GM12874 (cell line): ENCODE measurements at regions not wholly inside any gene's neighbourhood (a gene's known extent, or its start where the extent isn't known, plus 50 kb on each side); places are given as distances from the start of the nearest gene placed in this dataset.

Source experiments
- TF ChIP-seq, protein P1 (sequence below): IDR thresholded peaks from 2 replicates; pipeline ENCODE4 v1.5.1; 2011; ENCODE audit warnings: low read depth, mild to moderate bottlenecking, control low read depth, low read length, moderate library complexity; ENCODE audit not compliant: insufficient read depth

DNA sequence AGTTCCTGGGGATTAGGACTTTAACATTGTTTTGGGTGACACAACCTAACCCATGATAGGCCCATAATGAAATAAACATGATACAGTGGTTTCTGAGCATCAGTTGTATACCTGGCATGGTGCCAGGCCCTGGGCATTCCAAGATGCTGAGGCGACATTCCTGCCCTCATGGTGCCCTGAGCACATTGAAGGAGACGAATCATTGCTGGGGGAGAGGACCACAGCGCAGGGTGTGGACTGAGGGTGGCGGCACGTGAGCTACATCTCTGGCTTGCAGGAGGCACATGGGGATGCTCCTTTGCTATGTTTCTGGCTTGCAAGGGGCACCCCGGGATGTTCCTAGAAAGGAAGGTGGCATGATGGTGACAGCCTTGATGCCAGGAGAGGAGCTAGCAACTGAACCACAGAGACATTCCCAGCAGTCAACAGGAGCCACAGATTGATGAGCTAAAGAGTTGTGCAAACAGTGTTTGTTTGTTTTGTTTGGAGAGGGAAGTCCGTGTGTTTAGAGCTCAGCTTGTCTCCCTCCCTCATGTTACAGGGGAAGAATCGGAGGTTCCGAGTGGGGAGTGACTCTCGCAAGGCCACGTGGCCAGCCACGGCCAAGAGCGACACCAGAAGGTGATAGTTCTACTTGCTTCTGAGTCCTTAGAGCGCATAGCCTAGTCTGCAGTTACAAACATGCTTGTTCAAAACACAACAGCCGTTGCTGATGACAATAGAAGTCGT lies 106.4 kb downstream of the MIAT start:
- TF ChIP-seq, protein P1, sequence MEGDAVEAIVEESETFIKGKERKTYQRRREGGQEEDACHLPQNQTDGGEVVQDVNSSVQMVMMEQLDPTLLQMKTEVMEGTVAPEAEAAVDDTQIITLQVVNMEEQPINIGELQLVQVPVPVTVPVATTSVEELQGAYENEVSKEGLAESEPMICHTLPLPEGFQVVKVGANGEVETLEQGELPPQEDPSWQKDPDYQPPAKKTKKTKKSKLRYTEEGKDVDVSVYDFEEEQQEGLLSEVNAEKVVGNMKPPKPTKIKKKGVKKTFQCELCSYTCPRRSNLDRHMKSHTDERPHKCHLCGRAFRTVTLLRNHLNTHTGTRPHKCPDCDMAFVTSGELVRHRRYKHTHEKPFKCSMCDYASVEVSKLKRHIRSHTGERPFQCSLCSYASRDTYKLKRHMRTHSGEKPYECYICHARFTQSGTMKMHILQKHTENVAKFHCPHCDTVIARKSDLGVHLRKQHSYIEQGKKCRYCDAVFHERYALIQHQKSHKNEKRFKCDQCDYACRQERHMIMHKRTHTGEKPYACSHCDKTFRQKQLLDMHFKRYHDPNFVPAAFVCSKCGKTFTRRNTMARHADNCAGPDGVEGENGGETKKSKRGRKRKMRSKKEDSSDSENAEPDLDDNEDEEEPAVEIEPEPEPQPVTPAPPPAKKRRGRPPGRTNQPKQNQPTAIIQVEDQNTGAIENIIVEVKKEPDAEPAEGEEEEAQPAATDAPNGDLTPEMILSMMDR = no peak

DNA sequence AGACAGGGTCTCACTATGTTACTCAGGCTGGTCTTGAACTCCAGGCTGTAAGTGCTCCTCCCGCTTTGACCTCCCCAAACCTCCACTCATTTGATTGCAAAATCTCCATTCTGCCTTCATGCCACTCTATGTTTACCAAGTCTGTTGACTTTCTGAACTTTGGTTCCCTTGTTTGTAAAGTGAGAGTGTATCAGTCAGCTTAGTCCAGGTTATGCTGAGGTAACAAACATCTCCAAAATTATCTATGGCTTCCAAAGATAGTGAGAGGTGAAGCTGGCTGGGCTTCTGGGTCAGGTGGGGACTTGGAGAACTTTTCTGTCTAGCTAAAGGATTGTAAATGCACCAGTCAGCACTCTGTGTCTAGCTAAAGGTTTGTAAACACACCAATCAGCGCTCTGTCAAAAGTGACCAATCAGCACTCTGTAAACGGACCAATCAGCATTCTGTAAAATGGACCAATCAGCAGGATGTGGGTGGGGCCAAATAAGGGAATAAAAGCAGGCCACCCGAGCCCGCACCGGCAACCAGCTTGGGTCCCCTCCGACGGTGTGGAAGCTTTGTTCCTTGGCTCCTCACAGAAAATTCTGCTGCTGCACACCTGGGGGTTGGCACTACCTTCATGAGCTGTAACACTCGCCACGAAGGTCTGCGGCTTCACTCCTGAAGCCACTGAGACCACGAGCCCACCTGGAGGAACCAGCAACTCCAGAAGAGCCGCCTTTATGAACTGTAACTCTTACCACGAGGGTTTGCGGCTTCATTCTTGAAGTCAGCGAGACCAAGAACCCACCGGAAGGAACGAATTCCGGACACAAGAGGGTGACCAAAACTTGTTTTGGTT lies 109.3 kb downstream of the MIAT start:
- TF ChIP-seq, protein P1 = no peak

DNA sequence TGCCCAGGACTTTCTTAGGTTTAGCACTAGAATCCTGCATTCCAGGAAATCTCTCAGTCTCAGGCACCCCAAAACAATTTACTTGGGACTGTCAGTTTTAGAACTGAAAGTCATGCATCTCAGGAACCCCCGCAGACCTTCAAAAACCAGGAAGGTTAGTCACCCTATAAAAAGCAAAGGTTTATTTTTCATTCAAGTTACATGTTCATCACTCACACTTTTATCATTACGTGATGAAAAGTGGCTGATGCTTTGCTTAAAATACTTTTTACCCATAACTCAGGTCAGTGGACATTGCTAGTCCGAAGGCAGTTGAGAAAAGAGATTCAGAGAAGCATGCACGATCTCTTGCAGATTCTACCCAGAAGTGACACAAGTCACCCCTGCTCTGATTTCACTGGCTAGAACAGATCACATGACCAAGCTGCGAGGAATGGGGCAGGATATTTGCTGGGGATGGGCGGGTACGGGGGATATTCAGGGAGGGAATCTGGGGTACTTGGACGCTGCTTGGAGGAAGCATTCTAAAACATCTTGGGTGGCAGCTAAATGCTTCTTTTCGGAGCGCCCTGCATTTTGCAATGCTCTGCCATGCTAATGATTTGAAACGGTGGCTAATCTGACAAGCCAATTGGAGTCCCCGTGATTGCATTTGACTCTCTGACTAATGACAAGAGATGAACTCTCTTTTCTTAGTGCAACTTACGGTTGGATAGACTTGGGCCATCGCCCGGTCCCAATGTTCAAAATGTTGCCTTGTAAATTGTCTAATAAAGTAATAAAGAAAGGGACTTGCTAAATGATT lies 110.2 kb downstream of the MIAT start:
- TF ChIP-seq, protein P1 = no peak

DNA sequence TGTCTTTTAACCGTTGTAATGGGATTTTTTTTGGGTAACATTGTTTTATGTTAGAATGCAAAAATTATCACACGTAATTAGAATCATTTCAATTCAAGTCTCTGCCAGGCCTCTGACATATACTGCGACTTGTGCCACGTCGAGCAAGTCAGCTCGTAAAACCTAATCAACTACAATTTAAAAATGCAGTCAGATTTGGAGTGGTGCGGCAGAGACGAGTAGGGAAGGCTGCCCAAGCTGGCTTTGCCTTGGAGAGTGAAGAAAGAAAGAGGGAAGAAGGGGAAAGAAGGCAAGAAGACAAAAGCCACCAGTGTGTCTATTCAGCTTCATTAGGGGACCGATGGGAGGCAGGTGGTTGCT lies 110.7 kb downstream of the MIAT start:
- TF ChIP-seq, protein P1 = no peak

DNA sequence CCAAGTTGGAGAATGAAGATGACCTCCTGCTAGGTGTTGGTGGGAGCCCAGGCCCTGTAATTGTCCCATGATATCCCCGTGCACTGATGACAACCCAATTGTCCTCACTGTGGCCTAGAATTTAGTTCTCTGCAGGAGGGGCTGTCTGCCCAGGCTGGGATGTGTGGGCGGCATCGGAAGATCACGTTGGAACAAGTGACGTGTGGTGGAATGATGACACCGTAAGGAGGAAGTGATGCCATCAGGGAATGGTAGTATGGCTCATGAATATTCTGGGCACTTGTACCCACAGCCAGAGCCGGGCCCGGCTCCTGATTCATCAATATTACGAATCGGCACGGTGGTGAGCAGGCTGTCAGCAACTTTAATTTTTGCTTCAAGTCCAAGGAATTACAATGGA lies 111.6 kb downstream of the MIAT start:
- TF ChIP-seq, protein P1 = no peak

DNA sequence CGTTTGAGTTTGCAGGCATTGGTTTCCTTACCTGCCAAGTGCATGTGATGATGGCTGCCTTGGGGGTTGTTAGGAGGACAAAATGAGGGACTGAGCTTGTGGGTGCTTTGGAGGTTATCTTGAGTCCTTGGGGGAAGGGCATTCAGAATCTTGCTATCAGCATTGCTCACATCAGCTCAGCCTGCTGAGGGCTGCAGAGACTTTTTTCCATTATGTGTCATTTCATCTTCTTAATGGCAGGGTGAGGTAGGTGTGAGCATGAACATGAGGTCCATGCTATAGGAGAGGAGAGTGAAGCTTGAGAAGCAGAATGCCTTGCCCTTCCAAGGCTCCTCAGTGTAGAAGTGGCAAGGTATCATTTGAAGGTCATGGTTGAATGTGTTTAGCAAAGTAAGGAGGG lies 112.3 kb downstream of the MIAT start:
- TF ChIP-seq, protein P1 = no peak

DNA sequence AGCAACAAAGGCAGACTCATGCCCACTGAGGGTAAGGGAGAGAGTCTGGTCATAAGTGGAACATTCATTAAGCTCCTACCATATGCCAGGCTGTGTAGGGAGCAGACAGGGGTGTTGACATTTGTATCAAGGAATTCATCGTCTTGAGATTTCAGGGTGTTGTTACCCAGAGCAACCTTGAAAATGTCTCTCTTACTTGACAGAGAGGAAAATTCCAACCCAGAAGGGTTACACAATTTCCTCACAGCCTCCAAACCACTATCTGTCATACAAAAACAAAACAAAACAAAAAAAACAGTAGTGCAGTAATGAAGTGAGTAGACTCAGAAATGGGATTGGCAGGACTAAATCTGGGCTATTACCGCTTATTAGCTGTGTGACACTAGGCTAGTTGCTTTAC lies 113.2 kb downstream of the MIAT start:
- TF ChIP-seq, protein P1 = no peak
